Endodermal cell (in vitro differentiated cells): ENCODE measurements at regions not wholly inside any gene's neighbourhood (a gene's known extent, or its start where the extent isn't known, plus 50 kb on each side); places are given as distances from the start of the nearest gene placed in this dataset.

ENCODE experiments used
- DNase-seq: peaks from one replicate; pipeline ENCODE4 v3.0.0-alpha.2; 2017
- H3K27ac ChIP-seq: 2 replicates; pipeline ENCODE4 v1.5.1; 2013; ENCODE audit warnings: mild to moderate bottlenecking, low read depth, low read length, moderate library complexity
- H3K27me3 ChIP-seq: 2 replicates; pipeline ENCODE4 v1.6.1; 2013; ENCODE audit warnings: mild to moderate bottlenecking, low read length, moderate library complexity; ENCODE audit not compliant: insufficient read depth, control insufficient read depth, poor library complexity, severe bottlenecking
- H3K36me3 ChIP-seq: 2 replicates; pipeline ENCODE4 v1.7.0; 2013; ENCODE audit warnings: mild to moderate bottlenecking, low read length, moderate library complexity; ENCODE audit not compliant: control insufficient read depth, insufficient read depth
- H3K4me1 ChIP-seq: one replicate; pipeline ENCODE4 v1.7.0; 2013; ENCODE audit warnings: low read length; ENCODE audit not compliant: control insufficient read depth, insufficient read depth
- H3K4me3 ChIP-seq: 2 replicates; pipeline ENCODE4 v1.5.1; 2013; ENCODE audit warnings: mild to moderate bottlenecking, low read length, moderate library complexity
- H3K9ac ChIP-seq: 2 replicates; pipeline ENCODE4 v1.6.1; 2013; ENCODE audit warnings: mild to moderate bottlenecking, low read length, moderate library complexity; ENCODE audit not compliant: poor library complexity, severe bottlenecking; ENCODE audit errors: extremely low read depth
- H3K9me3 ChIP-seq: 2 replicates; pipeline ENCODE4 v1.6.1; 2013; ENCODE audit warnings: mild to moderate bottlenecking, low read length, moderate library complexity; ENCODE audit not compliant: control insufficient read depth
- H3K27ac Mint-ChIP-seq: 2 replicates; pipeline ENCODE4 v1.8.0; 2020; ENCODE audit warnings: mixed read lengths
- H3K27me3 Mint-ChIP-seq: 2 replicates; pipeline ENCODE4 v1.8.0; 2021; ENCODE audit warnings: mild to moderate bottlenecking, mixed read lengths; ENCODE audit not compliant: insufficient read depth
- H3K36me3 Mint-ChIP-seq: 2 replicates; pipeline ENCODE4 v1.8.0; 2020; ENCODE audit warnings: low read depth, mixed read lengths
- H3K4me1 Mint-ChIP-seq: 2 replicates; pipeline ENCODE4 v1.8.0; 2020; ENCODE audit warnings: mixed read lengths
- H3K4me3 Mint-ChIP-seq: 2 replicates; pipeline ENCODE4 v1.8.0; 2020; ENCODE audit warnings: mild to moderate bottlenecking, moderate library complexity, mixed read lengths
- H3K9me3 Mint-ChIP-seq: 2 replicates; pipeline ENCODE4 v1.8.0; 2020; ENCODE audit warnings: mild to moderate bottlenecking, mixed read lengths
- WGBS, 2 experiments: methylation state at CpG; one replicate each; pipeline versions ENCODE4 v1.1.5 to v1.1.7; 2013; ENCODE audit warnings: missing lambda C conversion rate in 2 of 2, mixed read lengths in 1 of 2; ENCODE audit not compliant: insufficient coverage in 1 of 2, insufficient read length in 1 of 2; 5-methylcytosine and 5-hydroxymethylcytosine counted together
- TF ChIP-seq, protein P1 (sequence below): fragments of 200-600 bp; sonication (generic); conservative IDR thresholded peaks from 2 replicates; pipeline ENCODE4 v1.5.0; 2021; ENCODE audit warnings: antibody characterized with exemption, mild to moderate bottlenecking

DNA sequence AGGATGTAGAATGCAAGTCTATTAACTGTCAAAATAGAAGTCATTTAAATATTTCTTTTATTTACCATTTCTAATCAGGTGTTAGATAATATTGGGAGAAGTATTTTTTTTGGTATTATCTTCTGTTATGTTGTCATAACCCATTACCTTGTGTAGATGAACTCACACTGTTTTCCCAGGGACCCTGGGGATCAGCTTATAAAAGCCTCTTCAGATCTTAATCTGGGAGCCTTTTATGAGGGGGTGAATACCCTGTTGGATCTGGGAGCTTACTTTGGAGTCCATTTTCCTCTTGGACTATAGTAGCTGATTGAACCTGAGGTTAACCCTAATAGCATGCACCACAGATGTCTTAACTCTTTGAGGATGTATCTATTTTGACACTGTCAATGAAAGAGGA is 176.3 kb upstream of the ATP2B1 start:
- H3K36me3 Mint-ChIP-seq, result peaks cover 3% of the 10 kb centered on the region
- TF ChIP-seq, protein P1, sequence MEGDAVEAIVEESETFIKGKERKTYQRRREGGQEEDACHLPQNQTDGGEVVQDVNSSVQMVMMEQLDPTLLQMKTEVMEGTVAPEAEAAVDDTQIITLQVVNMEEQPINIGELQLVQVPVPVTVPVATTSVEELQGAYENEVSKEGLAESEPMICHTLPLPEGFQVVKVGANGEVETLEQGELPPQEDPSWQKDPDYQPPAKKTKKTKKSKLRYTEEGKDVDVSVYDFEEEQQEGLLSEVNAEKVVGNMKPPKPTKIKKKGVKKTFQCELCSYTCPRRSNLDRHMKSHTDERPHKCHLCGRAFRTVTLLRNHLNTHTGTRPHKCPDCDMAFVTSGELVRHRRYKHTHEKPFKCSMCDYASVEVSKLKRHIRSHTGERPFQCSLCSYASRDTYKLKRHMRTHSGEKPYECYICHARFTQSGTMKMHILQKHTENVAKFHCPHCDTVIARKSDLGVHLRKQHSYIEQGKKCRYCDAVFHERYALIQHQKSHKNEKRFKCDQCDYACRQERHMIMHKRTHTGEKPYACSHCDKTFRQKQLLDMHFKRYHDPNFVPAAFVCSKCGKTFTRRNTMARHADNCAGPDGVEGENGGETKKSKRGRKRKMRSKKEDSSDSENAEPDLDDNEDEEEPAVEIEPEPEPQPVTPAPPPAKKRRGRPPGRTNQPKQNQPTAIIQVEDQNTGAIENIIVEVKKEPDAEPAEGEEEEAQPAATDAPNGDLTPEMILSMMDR, result no peak
- no peak overlapping the region for H3K9ac ChIP-seq
- no peak for DNase-seq
- no peak overlapping the region for H3K4me3 Mint-ChIP-seq
- H3K27me3 Mint-ChIP-seq, result peaks cover 5% of the 10 kb centered on the region
- no peaks in the 10 kb centered on the region for H3K27me3 ChIP-seq
- peak overlapping the region; percentile 75 for H3K27ac ChIP-seq
- H3K27ac Mint-ChIP-seq, result no peak overlapping the region
- H3K36me3 ChIP-seq, result no peaks in the 10 kb centered on the region
- peaks cover 46% of the 10 kb centered on the region for H3K4me1 Mint-ChIP-seq
- H3K4me1 ChIP-seq, result peaks cover 5% of the 10 kb centered on the region
- H3K9me3 ChIP-seq, result peaks cover 10% of the 10 kb centered on the region
- no peak overlapping the region for H3K4me3 ChIP-seq
- peaks cover 9% of the 10 kb centered on the region for H3K9me3 Mint-ChIP-seq

DNA sequence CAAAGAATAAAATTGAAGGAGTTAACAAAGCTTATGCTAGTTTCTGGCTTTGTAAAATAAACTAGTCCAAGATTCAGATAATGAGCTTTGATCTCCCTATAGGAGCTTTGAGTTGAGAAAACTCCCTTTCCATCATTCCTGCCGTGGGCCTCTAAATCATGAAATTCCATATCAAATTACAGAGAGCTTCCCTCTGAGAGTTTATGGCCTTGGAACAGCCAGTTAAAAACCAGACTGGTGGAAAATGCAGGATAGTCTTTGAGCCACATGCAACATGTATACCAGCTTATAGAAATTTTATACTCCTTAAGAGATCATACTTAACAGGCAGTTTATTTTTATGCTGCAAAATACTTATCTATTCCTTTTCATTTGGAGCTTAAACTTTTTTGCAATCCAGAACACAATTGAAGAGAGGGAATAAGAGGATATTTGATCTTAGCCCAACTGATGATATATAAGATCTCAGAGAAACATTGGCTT is 175.8 kb upstream of the ATP2B1 start:
- Mint-ChIP-seq H3K27ac (peak overlapping the region; percentile 18), H3K27me3 (peaks cover 5% of the 10 kb centered on the region), H3K9me3 (peaks cover 9% of the 10 kb centered on the region), H3K4me3 (peak overlapping the region; percentile 12), H3K4me1 (peaks cover 46% of the 10 kb centered on the region), H3K36me3 (peaks cover 3% of the 10 kb centered on the region)
- H3K4me1 ChIP-seq, result peaks cover 5% of the 10 kb centered on the region
- H3K36me3 ChIP-seq, result no peaks in the 10 kb centered on the region
- DNase-seq, result no peak
- no peaks in the 10 kb centered on the region for H3K27me3 ChIP-seq
- no peak overlapping the region for H3K4me3 ChIP-seq
- TF ChIP-seq, protein P1, result no peak
- WGBS, 2 experiments, result 8 to 16% methylated on average over 1 of the region's 1 CpG
- peaks cover 6% of the 10 kb centered on the region for H3K9me3 ChIP-seq
- H3K9ac ChIP-seq, result no peak overlapping the region
- peak overlapping the region; percentile 75 for H3K27ac ChIP-seq

DNA sequence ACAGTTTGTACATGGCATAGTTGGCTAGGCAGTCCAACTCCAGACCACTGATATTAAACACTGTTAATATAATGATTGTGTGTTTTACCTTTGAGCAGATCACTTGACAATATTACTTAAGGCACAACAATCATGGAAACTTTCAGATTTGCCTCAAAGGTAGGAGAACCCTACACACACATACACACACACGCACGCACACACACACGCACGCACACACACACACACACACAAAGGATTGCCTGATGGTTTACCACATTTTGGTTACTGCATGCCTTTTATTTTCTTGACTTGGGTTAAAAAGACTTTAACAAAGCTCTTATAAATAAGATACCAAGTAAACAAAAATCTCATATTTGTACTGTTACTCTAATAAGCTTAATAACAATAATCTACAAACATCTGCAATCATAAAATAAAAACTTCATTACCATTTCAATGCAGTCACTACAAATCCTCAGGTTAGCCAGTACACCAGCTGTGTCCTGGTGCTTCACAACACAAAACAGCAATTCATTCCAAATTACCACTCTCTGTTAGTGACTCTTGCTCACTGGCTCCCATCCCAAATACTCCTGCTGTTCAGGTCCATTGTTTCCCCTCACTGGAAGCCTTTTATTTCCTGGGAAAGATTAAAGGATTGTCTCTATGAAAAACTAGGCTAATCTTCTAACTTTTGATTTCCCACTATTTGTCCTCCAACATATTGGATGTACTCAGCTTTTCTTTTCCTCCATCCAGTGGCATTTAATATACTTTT is 175.2 kb upstream of the ATP2B1 start:
- Histone ChIP-seq H3K36me3 (no peaks in the 10 kb centered on the region), H3K9ac (no peak overlapping the region), H3K27me3 (no peaks in the 10 kb centered on the region), H3K4me3 (peak overlapping the region; percentile 17), H3K4me1 (peaks cover 5% of the 10 kb centered on the region), H3K27ac (peak overlapping the region; percentile 75), H3K9me3 (no peaks in the 10 kb centered on the region)
- Mint-ChIP-seq H3K27me3 (peaks cover 5% of the 10 kb centered on the region), H3K27ac (peak overlapping the region; percentile 18), H3K4me3 (peak overlapping the region; percentile 12), H3K9me3 (peaks cover 3% of the 10 kb centered on the region), H3K36me3 (no peaks in the 10 kb centered on the region), H3K4me1 (peaks cover 46% of the 10 kb centered on the region)
- WGBS, 2 experiments, result 19 to 34% methylated on average over 3 to 4 of the region's 4 CpGs
- peak; percentile 79 for DNase-seq
- TF ChIP-seq, protein P1, result no peak
